Activated T-helper 1 cell treated with anti-CD3 and anti-CD28 coated beads, Interleukin-12 subunit alpha, Interleukin-12 subunit beta, Interleukin-2, Interleukin-4 antibody, amounts not matched to agents 30 ng/mL and 10 ng/mL and 1 ng/mL, durations not matched to agents 14 hours and 24 hours and 36 hours (primary cell): ENCODE measurements at regions not wholly inside any gene's neighbourhood (a gene's known extent, or its start where the extent isn't known, plus 50 kb on each side); places are given as distances from the start of the nearest gene placed in this dataset.

Source experiments
- DNase-seq: peaks from one replicate; pipeline ENCODE4 v3.0.0; 2021; ENCODE audit warnings: low spot score
- H3K27ac Mint-ChIP-seq: one replicate; pipeline ENCODE4 v1.8.0; 2021; ENCODE audit warnings: mild to moderate bottlenecking, mixed read lengths
- H3K27me3 Mint-ChIP-seq: one replicate; pipeline ENCODE4 v1.8.0; 2022; ENCODE audit warnings: mild to moderate bottlenecking, moderate library complexity, mixed read lengths; ENCODE audit not compliant: insufficient read depth
- H3K36me3 Mint-ChIP-seq: one replicate; pipeline ENCODE4 v1.8.0; 2021; ENCODE audit warnings: low read depth, mixed read lengths
- H3K4me1 Mint-ChIP-seq: one replicate; pipeline ENCODE4 v1.8.0; 2021; ENCODE audit warnings: low read depth, mixed read lengths
- H3K4me3 Mint-ChIP-seq: one replicate; pipeline ENCODE4 v1.8.0; 2021; ENCODE audit warnings: mild to moderate bottlenecking, moderate library complexity, mixed read lengths
- H3K9me3 Mint-ChIP-seq: one replicate; pipeline ENCODE4 v1.8.0; 2021; ENCODE audit warnings: mixed read lengths
- intact Hi-C: fragments of 100-400 bp; cut with micrococcal nuclease; formaldehyde crosslinking; loops from one replicate; pipeline ENCODE4 v1.15.1; 2024

- Mint-ChIP-seq H3K9me3 (no peaks in the 10 kb centered on the region), H3K36me3 (no peaks in the 10 kb centered on the region), H3K27ac (no peak overlapping the region), H3K4me1 (no peaks in the 10 kb centered on the region), H3K27me3 (peaks cover 6% of the 10 kb centered on the region), H3K4me3 (no peak overlapping the region)
- DNase-seq: no peak
- intact Hi-C loops: no loop called here
These were observed 123.4 kb upstream of the CSF3R start for GRCh38 chr1:36605942-36606640.

DNA sequence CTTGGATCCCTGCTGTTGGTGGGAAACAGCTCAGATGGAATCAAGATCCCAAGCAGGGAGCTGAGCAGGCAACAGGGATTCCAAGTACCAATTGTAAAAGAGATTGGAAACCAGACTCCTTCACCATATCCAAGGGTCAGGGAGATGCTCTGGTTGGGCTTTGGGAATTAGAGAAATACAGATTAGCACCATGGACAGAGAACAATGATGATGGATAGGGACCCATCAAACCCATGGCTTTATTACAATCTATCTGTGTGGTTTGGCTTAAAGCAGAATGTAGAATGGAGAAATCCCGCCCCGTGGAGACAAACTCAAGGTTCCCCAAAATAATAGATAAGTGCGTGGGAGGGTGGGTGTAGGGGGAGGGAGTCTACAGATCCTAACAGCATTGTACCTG is 120.7 kb upstream of the CSF3R start:
- Mint-ChIP-seq H3K27me3 (peaks cover 8% of the 10 kb centered on the region), H3K4me3 (no peak overlapping the region), H3K27ac (no peak overlapping the region), H3K36me3 (no peaks in the 10 kb centered on the region), H3K9me3 (no peaks in the 10 kb centered on the region), H3K4me1 (no peaks in the 10 kb centered on the region)
- intact Hi-C loops: no loop called here
- no peak for DNase-seq

DNA sequence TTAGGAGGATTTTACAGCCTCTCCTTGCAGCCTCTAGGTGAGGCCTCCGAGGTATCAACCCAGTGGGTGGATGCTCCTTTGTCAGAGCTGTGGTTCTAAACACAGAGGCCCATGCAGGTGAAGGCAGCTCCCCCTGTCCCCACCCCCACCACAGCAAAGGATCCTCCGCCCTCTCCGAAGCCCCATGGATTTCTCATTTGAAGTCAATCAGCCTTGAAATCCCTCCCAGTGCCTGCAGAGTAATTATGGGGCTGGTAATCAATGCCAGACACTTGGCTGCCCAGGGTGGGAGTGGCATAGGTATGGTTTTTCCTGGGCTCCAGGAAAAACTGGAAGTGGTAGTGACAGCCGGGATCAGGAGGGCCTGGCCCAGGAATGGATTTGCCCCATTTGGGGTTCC is 119.5 kb upstream of the CSF3R start:
- Mint-ChIP-seq H3K4me1 (no peaks in the 10 kb centered on the region), H3K27ac (no peak overlapping the region)

DNA sequence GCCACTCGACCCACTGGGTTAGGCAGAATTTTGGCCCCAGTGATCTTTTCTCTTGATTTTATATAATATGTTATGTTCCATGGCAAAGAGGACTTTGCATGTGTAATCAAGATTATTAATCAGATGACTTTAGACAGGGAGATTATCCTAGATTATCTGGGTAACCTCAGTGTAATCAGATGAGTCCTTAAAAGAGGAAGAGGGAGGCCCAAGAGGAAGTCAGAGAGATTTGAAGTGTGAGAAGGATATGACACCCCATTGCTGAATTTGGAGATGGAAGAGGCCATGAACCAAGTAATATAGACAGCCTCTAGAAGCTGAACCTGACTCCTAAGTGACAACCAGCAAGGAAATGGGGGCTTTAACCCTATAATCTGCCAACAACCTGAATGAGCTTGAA is 117.1 kb upstream of the CSF3R start:
- no peaks in the 10 kb centered on the region for H3K4me1 Mint-ChIP-seq

More for the DNA sequence above, 119.5 kb upstream of the CSF3R start:
- Mint-ChIP-seq H3K4me3 (no peak overlapping the region), H3K9me3 (no peaks in the 10 kb centered on the region), H3K27me3 (peaks cover 8% of the 10 kb centered on the region), H3K36me3 (no peaks in the 10 kb centered on the region)
- no peak for DNase-seq
- intact Hi-C loops: no loop called here

GRCh38 chr1:36597514-36597913 is 114.8 kb upstream of the CSF3R start:
- Mint-ChIP-seq H3K9me3 (no peaks in the 10 kb centered on the region), H3K36me3 (no peaks in the 10 kb centered on the region), H3K27ac (no peak overlapping the region), H3K4me1 (no peaks in the 10 kb centered on the region), H3K4me3 (no peak overlapping the region), H3K27me3 (peaks cover 12% of the 10 kb centered on the region)
- intact Hi-C loops: no loop called here
- no peak for DNase-seq

More for the DNA sequence above, 117.1 kb upstream of the CSF3R start:
- DNase-seq: no peak
- intact Hi-C loops: no loop called here
- Mint-ChIP-seq H3K4me3 (no peak overlapping the region), H3K27ac (no peak overlapping the region), H3K36me3 (no peaks in the 10 kb centered on the region), H3K27me3 (peaks cover 13% of the 10 kb centered on the region), H3K9me3 (no peaks in the 10 kb centered on the region)

- H3K27ac Mint-ChIP-seq: no peak overlapping the region
- no peaks in the 10 kb centered on the region for H3K4me1 Mint-ChIP-seq
- H3K27me3 Mint-ChIP-seq: peaks cover 9% of the 10 kb centered on the region
- no peak overlapping the region for H3K4me3 Mint-ChIP-seq
- intact Hi-C loops: no loop called here
- no peaks in the 10 kb centered on the region for H3K36me3 Mint-ChIP-seq
- DNase-seq: no peak
- no peaks in the 10 kb centered on the region for H3K9me3 Mint-ChIP-seq
These were observed 113.2 kb upstream of the CSF3R start for GRCh38 chr1:36595921-36596320.

DNA sequence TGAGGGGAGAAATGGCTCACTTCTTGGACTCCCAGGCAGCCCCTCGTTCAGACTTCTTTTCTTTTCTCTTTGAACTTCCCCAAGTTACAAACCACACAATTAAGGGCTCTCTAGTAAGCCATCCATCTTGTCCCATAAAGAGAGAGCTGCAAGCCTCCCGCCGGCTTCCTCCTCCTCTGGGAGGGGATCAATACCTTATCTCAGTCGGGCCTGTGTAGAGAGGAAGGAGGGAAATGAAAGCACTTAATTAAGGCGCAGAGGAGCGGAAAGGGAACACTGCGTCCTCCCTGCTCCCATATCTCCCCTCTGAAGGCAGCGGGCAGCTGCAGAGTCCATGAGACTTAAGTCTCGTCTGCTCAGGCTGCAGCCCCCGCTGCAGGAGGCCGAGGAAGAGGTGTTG is 112.6 kb upstream of the CSF3R start:
- Mint-ChIP-seq H3K4me3 (no peak overlapping the region), H3K36me3 (no peaks in the 10 kb centered on the region), H3K27ac (no peak overlapping the region), H3K27me3 (peaks cover 9% of the 10 kb centered on the region), H3K4me1 (no peaks in the 10 kb centered on the region), H3K9me3 (no peaks in the 10 kb centered on the region)
- intact Hi-C loops: no loop called here
- DNase-seq: no peak

- no peak overlapping the region for H3K27ac Mint-ChIP-seq
- intact Hi-C loops: no loop called here
- no peaks in the 10 kb centered on the region for H3K4me1 Mint-ChIP-seq
- H3K27me3 Mint-ChIP-seq: peaks cover 9% of the 10 kb centered on the region
- DNase-seq: no peak
- no peaks in the 10 kb centered on the region for H3K9me3 Mint-ChIP-seq
- no peaks in the 10 kb centered on the region for H3K36me3 Mint-ChIP-seq
- H3K4me3 Mint-ChIP-seq: no peak overlapping the region
These were observed 111.3 kb upstream of the CSF3R start for GRCh38 chr1:36594023-36594422.

GRCh38 chr1:36591278-36591677 is 108.6 kb upstream of the CSF3R start:
- Mint-ChIP-seq H3K9me3 (no peaks in the 10 kb centered on the region), H3K27me3 (peaks cover 12% of the 10 kb centered on the region), H3K36me3 (no peaks in the 10 kb centered on the region), H3K27ac (no peak overlapping the region), H3K4me1 (no peaks in the 10 kb centered on the region), H3K4me3 (no peak overlapping the region)
- intact Hi-C loops: no loop called here
- DNase-seq: no peak

GRCh38 chr1:36590771-36591170 is 108.1 kb upstream of the CSF3R start:
- no peak for DNase-seq
- intact Hi-C loops: no loop called here
- H3K4me1 Mint-ChIP-seq: no peaks in the 10 kb centered on the region

GRCh38 chr1:36590264-36590663 is 107.6 kb upstream of the CSF3R start:
- intact Hi-C loops: no loop called here
- Mint-ChIP-seq H3K4me3 (no peak overlapping the region), H3K36me3 (peaks cover 2% of the 10 kb centered on the region), H3K27me3 (peaks cover 10% of the 10 kb centered on the region), H3K4me1 (no peaks in the 10 kb centered on the region), H3K9me3 (no peaks in the 10 kb centered on the region), H3K27ac (no peak overlapping the region)
- DNase-seq: no peak

More at GRCh38 chr1:36590771-36591170, 108.1 kb upstream of the CSF3R start:
- Mint-ChIP-seq H3K27me3 (peaks cover 10% of the 10 kb centered on the region), H3K9me3 (no peaks in the 10 kb centered on the region), H3K36me3 (peaks cover 2% of the 10 kb centered on the region), H3K4me3 (no peak overlapping the region), H3K27ac (no peak overlapping the region)

DNA sequence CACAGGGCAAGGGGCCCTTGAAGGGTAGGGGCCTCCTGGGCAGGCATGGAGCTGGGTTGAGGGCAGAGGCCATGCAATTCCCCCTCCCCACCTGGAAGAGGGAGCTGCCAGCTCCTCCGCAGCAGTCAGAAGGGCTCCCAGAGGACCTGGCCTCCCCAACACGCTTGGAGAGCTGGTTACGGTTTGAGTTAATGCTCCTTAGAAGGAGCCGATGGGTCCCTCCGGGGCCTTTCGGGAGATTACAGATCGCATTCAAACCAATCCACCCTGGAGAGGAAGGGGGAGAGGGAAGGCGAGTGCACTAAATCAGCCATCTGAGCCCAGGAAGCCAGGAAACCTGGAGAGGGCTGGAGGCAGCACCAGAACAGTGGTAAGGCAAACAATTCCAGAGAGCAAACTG is 106.3 kb upstream of the CSF3R start:
- no peak overlapping the region for H3K4me3 Mint-ChIP-seq
- H3K36me3 Mint-ChIP-seq: peaks cover 2% of the 10 kb centered on the region
- intact Hi-C loops: no loop called here
- no peaks in the 10 kb centered on the region for H3K9me3 Mint-ChIP-seq
- DNase-seq: no peak
- H3K27me3 Mint-ChIP-seq: peaks cover 16% of the 10 kb centered on the region
- no peak overlapping the region for H3K27ac Mint-ChIP-seq
- H3K4me1 Mint-ChIP-seq: no peaks in the 10 kb centered on the region

- Mint-ChIP-seq H3K36me3 (peaks cover 2% of the 10 kb centered on the region), H3K27me3 (peaks cover 29% of the 10 kb centered on the region), H3K27ac (no peak overlapping the region), H3K4me1 (no peaks in the 10 kb centered on the region), H3K4me3 (no peak overlapping the region), H3K9me3 (no peaks in the 10 kb centered on the region)
- DNase-seq: no peak
- intact Hi-C loops: no loop called here
These were observed 103.1 kb upstream of the CSF3R start for GRCh38 chr1:36585569-36586548.
